ENCODE measurements at regions not wholly inside any gene's neighbourhood (a gene's known extent, or its start where the extent isn't known, plus 50 kb on each side); places are given as distances from the start of the nearest gene placed in this dataset.

DNA sequence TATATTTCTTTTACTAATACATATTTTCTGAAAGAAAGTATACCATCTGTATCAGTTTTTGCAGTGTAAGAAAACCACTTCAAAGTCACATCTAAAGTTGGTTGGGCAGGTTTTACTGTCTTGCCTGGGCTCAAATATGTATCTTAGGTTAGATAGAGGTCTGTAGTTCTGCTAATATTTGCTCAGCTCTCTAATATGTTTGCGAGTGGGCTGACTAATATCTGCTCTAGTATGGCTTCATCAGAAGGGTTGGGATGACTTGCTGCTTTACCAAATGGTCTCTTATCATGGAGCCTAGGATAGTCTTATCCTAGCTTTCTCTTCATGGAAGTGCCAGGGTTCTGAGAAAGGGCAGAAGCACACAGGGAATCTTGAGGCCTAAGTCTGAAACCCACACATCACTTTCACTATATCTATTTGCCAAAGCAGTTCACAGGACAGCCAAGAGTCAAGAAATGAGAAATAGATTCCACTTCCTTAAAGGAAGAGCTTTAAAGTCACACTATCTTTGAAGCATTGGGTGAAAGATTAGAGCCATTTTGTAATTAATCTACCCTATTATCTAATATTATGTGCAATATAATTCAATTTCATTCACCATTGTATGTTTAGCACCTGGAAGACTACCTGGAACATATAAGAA, 610.0 kb downstream of the KCNJ3 start:
- no peak overlapping the region for H3K4me3 Mint-ChIP-seq
- ATAC-seq (no peak), DNase-seq (no peak)
- no peaks in the 10 kb centered on the region for H3K27me3 Mint-ChIP-seq
- intact Hi-C loops (cut with micrococcal nuclease) = no loop called here
- TF ChIP-seq, protein P1, sequence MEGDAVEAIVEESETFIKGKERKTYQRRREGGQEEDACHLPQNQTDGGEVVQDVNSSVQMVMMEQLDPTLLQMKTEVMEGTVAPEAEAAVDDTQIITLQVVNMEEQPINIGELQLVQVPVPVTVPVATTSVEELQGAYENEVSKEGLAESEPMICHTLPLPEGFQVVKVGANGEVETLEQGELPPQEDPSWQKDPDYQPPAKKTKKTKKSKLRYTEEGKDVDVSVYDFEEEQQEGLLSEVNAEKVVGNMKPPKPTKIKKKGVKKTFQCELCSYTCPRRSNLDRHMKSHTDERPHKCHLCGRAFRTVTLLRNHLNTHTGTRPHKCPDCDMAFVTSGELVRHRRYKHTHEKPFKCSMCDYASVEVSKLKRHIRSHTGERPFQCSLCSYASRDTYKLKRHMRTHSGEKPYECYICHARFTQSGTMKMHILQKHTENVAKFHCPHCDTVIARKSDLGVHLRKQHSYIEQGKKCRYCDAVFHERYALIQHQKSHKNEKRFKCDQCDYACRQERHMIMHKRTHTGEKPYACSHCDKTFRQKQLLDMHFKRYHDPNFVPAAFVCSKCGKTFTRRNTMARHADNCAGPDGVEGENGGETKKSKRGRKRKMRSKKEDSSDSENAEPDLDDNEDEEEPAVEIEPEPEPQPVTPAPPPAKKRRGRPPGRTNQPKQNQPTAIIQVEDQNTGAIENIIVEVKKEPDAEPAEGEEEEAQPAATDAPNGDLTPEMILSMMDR (IDR thresholded peaks at IDR 0.05) = no peak
- no peaks in the 10 kb centered on the region for H3K4me1 Mint-ChIP-seq (ENCODE audit: low read depth)
- H3K9me3 Mint-ChIP-seq = no peaks in the 10 kb centered on the region
- ChIA-PET CTCF (no interaction called here), POLR2A (no interaction called here)
- H3K27ac Mint-ChIP-seq = no peak overlapping the region
- H3K36me3 Mint-ChIP-seq (ENCODE audit: low read depth) = no peaks in the 10 kb centered on the region

DNA sequence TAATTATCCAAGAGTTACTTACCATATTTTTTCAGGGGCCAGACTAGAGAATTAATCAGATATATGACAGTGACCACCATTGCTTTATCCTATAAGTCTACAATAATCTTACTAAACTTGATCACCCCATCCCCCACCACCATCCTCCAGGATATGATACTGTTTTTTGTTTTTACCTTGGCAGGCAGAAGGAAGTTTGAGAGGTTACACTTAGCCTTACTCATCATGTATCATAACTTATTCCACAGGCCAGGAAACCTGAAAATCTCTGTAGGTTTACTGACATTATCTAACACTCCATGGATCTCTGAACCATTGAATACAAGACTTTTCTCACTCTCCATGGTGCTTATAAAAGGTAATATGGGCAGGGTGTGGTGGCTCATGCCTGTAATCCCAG, 602.7 kb downstream of the KCNJ3 start:
- intact Hi-C loops (cut with micrococcal nuclease) = no loop called here
- DNase-seq (no peak), ATAC-seq (no peak)
- Mint-ChIP-seq H3K9me3 (no peaks in the 10 kb centered on the region), H3K4me3 (no peak overlapping the region), H3K27me3 (no peaks in the 10 kb centered on the region), H3K36me3 (ENCODE audit: low read depth) (no peaks in the 10 kb centered on the region), H3K4me1 (ENCODE audit: low read depth) (no peaks in the 10 kb centered on the region), H3K27ac (no peak overlapping the region)
- ChIA-PET POLR2A (no interaction called here), CTCF (interaction anchor here (0.8 kb wide), 1 partner anchor 10 kb away, joined by 3 read pairs; no protein-coding TSS in a partner anchor)
- TF ChIP-seq, protein P1 (IDR thresholded peaks at IDR 0.05) = no peak

DNA sequence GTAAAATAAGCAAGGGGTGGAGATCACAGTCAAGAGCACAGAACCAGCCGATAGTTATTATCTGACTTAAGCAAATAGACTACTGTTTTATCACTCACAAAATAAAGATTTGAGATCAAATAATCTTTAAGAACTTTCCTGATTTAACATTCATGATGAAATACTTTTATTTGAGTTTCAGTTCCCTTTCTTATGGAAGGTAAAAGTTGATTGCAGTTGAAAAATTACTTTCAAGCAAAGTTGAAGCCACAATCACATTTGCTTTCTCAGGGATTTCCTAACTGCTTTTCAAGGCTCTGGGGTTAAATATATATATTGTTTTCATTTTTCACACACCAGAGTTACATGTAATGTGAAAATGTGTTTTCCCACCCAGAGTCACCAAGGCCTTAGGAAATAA, 599.5 kb downstream of the KCNJ3 start:
- H3K27ac Mint-ChIP-seq = no peak overlapping the region
- TF ChIP-seq, protein P1 (IDR thresholded peaks at IDR 0.05) = no peak
- POLR2A ChIA-PET = no interaction called here
- no peaks in the 10 kb centered on the region for H3K36me3 Mint-ChIP-seq (ENCODE audit: low read depth)
- CTCF ChIA-PET = no interaction called here
- ATAC-seq = no peak
- H3K4me1 Mint-ChIP-seq (ENCODE audit: low read depth) = no peaks in the 10 kb centered on the region
- intact Hi-C loops (cut with micrococcal nuclease) = no loop called here
- H3K27me3 Mint-ChIP-seq = no peaks in the 10 kb centered on the region
- no peak for DNase-seq
- no peaks in the 10 kb centered on the region for H3K9me3 Mint-ChIP-seq
- H3K4me3 Mint-ChIP-seq = no peak overlapping the region

DNA sequence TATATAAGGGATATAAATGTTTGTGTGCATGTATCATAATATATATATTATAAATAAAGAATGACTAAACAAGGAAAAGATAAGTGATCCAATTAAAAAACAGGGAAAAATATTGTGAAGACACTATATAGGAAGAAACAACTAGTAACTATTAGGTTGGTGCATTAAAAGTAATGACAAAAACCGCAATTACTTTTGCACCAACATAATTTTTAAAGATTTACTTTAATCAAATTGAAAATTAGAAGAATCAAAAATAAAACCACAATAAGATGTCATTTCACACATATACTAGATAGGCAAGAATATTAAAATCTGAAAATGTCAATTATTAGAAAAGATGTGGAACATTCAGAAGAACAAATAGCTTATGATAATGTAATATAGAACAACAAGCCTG, 595.9 kb downstream of the KCNJ3 start:
- DNase-seq (no peak), ATAC-seq (no peak)
- intact Hi-C loops (cut with micrococcal nuclease) = no loop called here
- no peaks in the 10 kb centered on the region for H3K36me3 Mint-ChIP-seq (ENCODE audit: low read depth)
- POLR2A ChIA-PET = no interaction called here
- H3K4me3 Mint-ChIP-seq = no peak overlapping the region
- TF ChIP-seq, protein P1 (IDR thresholded peaks at IDR 0.05) = no peak
- H3K9me3 Mint-ChIP-seq = no peaks in the 10 kb centered on the region
- H3K27me3 Mint-ChIP-seq = no peaks in the 10 kb centered on the region
- CTCF ChIA-PET = no interaction called here
- no peak overlapping the region for H3K27ac Mint-ChIP-seq
- no peaks in the 10 kb centered on the region for H3K4me1 Mint-ChIP-seq (ENCODE audit: low read depth)

DNA sequence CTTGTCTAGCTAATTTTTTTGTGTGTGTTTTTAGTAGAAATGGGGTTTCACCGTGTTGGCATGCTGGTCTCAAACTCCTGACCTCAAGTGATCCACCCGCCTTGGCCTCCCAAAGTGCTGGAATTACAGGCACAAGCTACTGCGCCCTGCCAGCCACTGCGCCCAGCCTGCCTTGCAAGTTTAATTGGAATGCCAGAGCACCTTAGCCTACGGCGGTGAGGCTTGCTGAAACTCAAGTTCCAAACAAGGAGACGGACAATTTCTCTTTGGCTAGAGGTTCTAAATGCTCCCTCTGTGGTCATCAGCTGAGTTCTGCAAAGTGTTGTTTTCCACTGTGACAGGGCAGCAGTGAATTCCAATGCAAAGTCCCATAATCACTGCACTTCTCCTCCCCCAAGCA, 583.4 kb downstream of the KCNJ3 start:
- no peak for DNase-seq
- H3K36me3 Mint-ChIP-seq (ENCODE audit: low read depth) = no peaks in the 10 kb centered on the region
- POLR2A ChIA-PET = no interaction called here
- H3K4me1 Mint-ChIP-seq (ENCODE audit: low read depth) = no peaks in the 10 kb centered on the region
- TF ChIP-seq, protein P1 (IDR thresholded peaks at IDR 0.05) = no peak
- H3K4me3 Mint-ChIP-seq = no peak overlapping the region
- H3K27me3 Mint-ChIP-seq = no peaks in the 10 kb centered on the region
- CTCF ChIA-PET = no interaction called here
- no peak for ATAC-seq
- intact Hi-C loops (cut with micrococcal nuclease) = no loop called here
- H3K27ac Mint-ChIP-seq = no peak overlapping the region
- H3K9me3 Mint-ChIP-seq = no peaks in the 10 kb centered on the region
